GM19467 (cell line): ENCODE measurements at regions not wholly inside any gene's neighbourhood (a gene's known extent, or its start where the extent isn't known, plus 50 kb on each side); places are given as distances from the start of the nearest gene placed in this dataset.
"Not testable (repeated sequence)": the region's sequence is repeated elsewhere in the genome, so short reads cannot be mapped to it uniquely, and the experiment has no call there.

Experiments
- ATAC-seq: cut with Tn5 transposase; IDR thresholded peaks from one replicate; pipeline ENCODE4 v1.9.1; 2021; ENCODE audit warnings: mild to moderate bottlenecking, moderate library complexity; ENCODE audit not compliant: unreplicated experiment

- ATAC-seq, result not testable (repeated sequence)
These were observed 235.3 kb downstream of the BCL2L11 start for GRCh38 chr2:111355823-111356511.

- not testable (repeated sequence) for ATAC-seq
These were observed 235.9 kb downstream of the BCL2L11 start for GRCh38 chr2:111356512-111357031.

- not testable (repeated sequence) for ATAC-seq
These were observed 245.4 kb downstream of the BCL2L11 start for GRCh38 chr2:111365986-111366640.

- ATAC-seq, result not testable (repeated sequence)
These were observed 245.9 kb downstream of the BCL2L11 start for GRCh38 chr2:111366641-111367029.

GRCh38 chr2:111367080-111367479 is 246.4 kb downstream of the BCL2L11 start:
- ATAC-seq, result not testable (repeated sequence)

- not testable (repeated sequence) for ATAC-seq
These were observed 247.2 kb downstream of the BCL2L11 start for GRCh38 chr2:111367871-111368270.

- ATAC-seq, result not testable (repeated sequence)
These were observed 247.6 kb downstream of the BCL2L11 start for GRCh38 chr2:111368288-111368687.

- not testable (repeated sequence) for ATAC-seq
These were observed 252.3 kb downstream of the BCL2L11 start for GRCh38 chr2:111373060-111373459.

- not testable (repeated sequence) for ATAC-seq
These were observed 253.3 kb downstream of the BCL2L11 start for GRCh38 chr2:111373989-111374388.

- not testable (repeated sequence) for ATAC-seq
These were observed 254.0 kb downstream of the BCL2L11 start for GRCh38 chr2:111374734-111375133.

- ATAC-seq, result not testable (repeated sequence)
These were observed 254.7 kb downstream of the BCL2L11 start for GRCh38 chr2:111375320-111375883.

- not testable (repeated sequence) for ATAC-seq
These were observed 255.7 kb downstream of the BCL2L11 start for GRCh38 chr2:111376272-111376970.

GRCh38 chr2:111376971-111377352 is 256.2 kb downstream of the BCL2L11 start:
- not testable (repeated sequence) for ATAC-seq

GRCh38 chr2:111377386-111377959 is 256.8 kb downstream of the BCL2L11 start:
- ATAC-seq, result not testable (repeated sequence)

- ATAC-seq, result not testable (repeated sequence)
These were observed 257.6 kb downstream of the BCL2L11 start for GRCh38 chr2:111378348-111378747.

- ATAC-seq, result not testable (repeated sequence)
These were observed 260.2 kb downstream of the BCL2L11 start for GRCh38 chr2:111380733-111381439.

GRCh38 chr2:111381530-111382306 is 261.0 kb downstream of the BCL2L11 start:
- ATAC-seq, result not testable (repeated sequence)

- not testable (repeated sequence) for ATAC-seq
These were observed 261.8 kb downstream of the BCL2L11 start for GRCh38 chr2:111382507-111382906.

GRCh38 chr2:111383311-111383710 is 262.6 kb downstream of the BCL2L11 start:
- ATAC-seq, result not testable (repeated sequence)
